Prostate gland (tissue), 2 donors: ENCODE measurements at regions not wholly inside any gene's neighbourhood (a gene's known extent, or its start where the extent isn't known, plus 50 kb on each side); places are given as distances from the start of the nearest gene placed in this dataset.

Source experiments
- CTCF ChIP-seq, 4 experiments: fragments of 200-600 bp in 2 of 4; fragments of 450-650 bp in 2 of 4; sonication (generic) in 2 of 4; IDR thresholded peaks; 1 replicate in 3 of 4; 2 replicates in 1 of 4; pipeline ENCODE4 v1.5.1; 2016 to 2019; ENCODE audit warnings: antibody characterized with exemption in 4 of 4, mild to moderate bottlenecking in 2 of 4, moderate library complexity in 2 of 4
- POLR2A ChIP-seq: fragments of 450-650 bp; IDR thresholded peaks from one replicate; pipeline ENCODE4 v1.6.1; 2016; ENCODE audit warnings: antibody characterized with exemption, mild to moderate bottlenecking
- POLR2AphosphoS5 ChIP-seq: sonication (generic); formaldehyde crosslinking; IDR thresholded peaks from one replicate; pipeline ENCODE4 v1.6.1; 2017; ENCODE audit warnings: antibody characterized with exemption

GRCh38 chr6:4589295-4589694, 186.9 kb upstream of the CDYL start:
- TF ChIP-seq POLR2AphosphoS5 (no peak), CTCF (IDR thresholded peaks at IDR 0.05) (no peak), POLR2A (no peak)
